Hepatocyte (in vitro differentiated cells): ENCODE measurements at regions not wholly inside any gene's neighbourhood (a gene's known extent, or its start where the extent isn't known, plus 50 kb on each side); places are given as distances from the start of the nearest gene placed in this dataset.

ENCODE experiments used
- EZH2phosphoT487 ChIP-seq: fragments of 200-600 bp; sonication (generic); IDR thresholded peaks from one replicate; pipeline ENCODE4 v1.6.1; 2018; ENCODE audit warnings: antibody characterized with exemption, mild to moderate bottlenecking, low read depth, moderate library complexity; ENCODE audit not compliant: unreplicated experiment, severe bottlenecking
- TF ChIP-seq, protein P1 (sequence below): fragments of 200-600 bp; sonication (generic); IDR thresholded peaks from 2 replicates; pipeline ENCODE4 v1.5.1; 2016; ENCODE audit warnings: antibody characterized with exemption, mild to moderate bottlenecking; ENCODE audit not compliant: poor library complexity

DNA sequence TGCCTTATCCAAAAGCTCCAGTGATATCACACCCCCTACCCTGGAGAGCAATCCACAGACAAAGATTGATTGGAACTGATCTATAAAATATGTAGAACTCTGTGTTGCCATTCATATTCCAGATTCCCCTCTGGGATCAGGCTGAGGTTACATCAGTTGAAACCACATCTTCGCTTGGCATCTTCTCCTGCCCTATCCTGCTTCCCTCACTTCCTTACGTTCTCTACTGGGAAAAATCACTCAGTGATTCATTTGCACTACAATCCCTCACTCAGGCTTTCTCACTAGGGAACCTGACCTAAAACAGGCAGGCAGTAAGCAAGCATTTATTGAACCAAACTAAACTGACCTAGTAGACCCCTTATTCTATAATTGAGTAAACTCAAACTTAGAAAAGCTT lies 111.7 kb downstream of the ESM1 start:
- TF ChIP-seq, protein P1, sequence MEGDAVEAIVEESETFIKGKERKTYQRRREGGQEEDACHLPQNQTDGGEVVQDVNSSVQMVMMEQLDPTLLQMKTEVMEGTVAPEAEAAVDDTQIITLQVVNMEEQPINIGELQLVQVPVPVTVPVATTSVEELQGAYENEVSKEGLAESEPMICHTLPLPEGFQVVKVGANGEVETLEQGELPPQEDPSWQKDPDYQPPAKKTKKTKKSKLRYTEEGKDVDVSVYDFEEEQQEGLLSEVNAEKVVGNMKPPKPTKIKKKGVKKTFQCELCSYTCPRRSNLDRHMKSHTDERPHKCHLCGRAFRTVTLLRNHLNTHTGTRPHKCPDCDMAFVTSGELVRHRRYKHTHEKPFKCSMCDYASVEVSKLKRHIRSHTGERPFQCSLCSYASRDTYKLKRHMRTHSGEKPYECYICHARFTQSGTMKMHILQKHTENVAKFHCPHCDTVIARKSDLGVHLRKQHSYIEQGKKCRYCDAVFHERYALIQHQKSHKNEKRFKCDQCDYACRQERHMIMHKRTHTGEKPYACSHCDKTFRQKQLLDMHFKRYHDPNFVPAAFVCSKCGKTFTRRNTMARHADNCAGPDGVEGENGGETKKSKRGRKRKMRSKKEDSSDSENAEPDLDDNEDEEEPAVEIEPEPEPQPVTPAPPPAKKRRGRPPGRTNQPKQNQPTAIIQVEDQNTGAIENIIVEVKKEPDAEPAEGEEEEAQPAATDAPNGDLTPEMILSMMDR: no peak
- TF ChIP-seq EZH2phosphoT487: no peak
